Panc1 (cell line): ENCODE measurements at regions not wholly inside any gene's neighbourhood (a gene's known extent, or its start where the extent isn't known, plus 50 kb on each side); places are given as distances from the start of the nearest gene placed in this dataset.

Experiments
- ATAC-seq: fragments of 200-7000 bp; cut with Tn5 transposase; 2 replicates; pipeline ENCODE4 v1.9.1; 2020; ENCODE audit warnings: mild to moderate bottlenecking, moderate library complexity
- BruUV-seq: library from RNA; stranded (reverse); fragments of 400-500 nt; replicated peaks from 2 replicates; lab custom pipeline; 2021; lab: Mats Ljungman, UMichigan
- CTCF ChIA-PET: fragments of 300-600 bp; sonication (Branson Sonifier 250); formaldehyde crosslinking; loops from one replicate; lab custom pipeline; 2022; ENCODE audit warnings: antibody characterized with exemption; lab: Charles Lee
- POLR2A ChIA-PET: fragments of 300-600 bp; sonication (Branson Sonifier 250); formaldehyde crosslinking; loops from one replicate; lab custom pipeline; 2022; ENCODE audit warnings: antibody characterized with exemption; lab: Charles Lee
- DNase-seq: peaks from one replicate; pipeline ENCODE4 v3.0.0-alpha.2; 2010; ENCODE audit warnings: low read depth, low spot score
- H3K27ac ChIP-seq: 2 replicates; pipeline ENCODE4 v1.5.1; 2011; ENCODE audit warnings: mild to moderate bottlenecking, low read length, inconsistent platforms
- H3K27me3 ChIP-seq: fragments of 200-500 bp; sonication (Bioruptor generic); 2 replicates; pipeline ENCODE4 v1.6.0; 2014; ENCODE audit warnings: low read length, inconsistent platforms; ENCODE audit not compliant: control insufficient read depth, insufficient read depth
- H3K36me3 ChIP-seq: fragments of 200-500 bp; sonication (Bioruptor generic); 2 replicates; pipeline ENCODE4 v1.5.1; 2014; ENCODE audit warnings: inconsistent platforms, mild to moderate bottlenecking, low read length, moderate library complexity; ENCODE audit not compliant: control insufficient read depth, insufficient read depth
- H3K4me1 ChIP-seq: 2 replicates; pipeline ENCODE4 v1.5.1; 2011; ENCODE audit warnings: inconsistent platforms, mild to moderate bottlenecking, low read length, moderate library complexity; ENCODE audit not compliant: control insufficient read depth, insufficient read depth
- H3K4me3 ChIP-seq, 2 experiments: 2 replicates each; pipeline ENCODE4 v1.5.1; 2011 to 2012; ENCODE audit warnings: low read depth in 2 of 2, low read length in 2 of 2, mild to moderate bottlenecking in 2 of 2, inconsistent platforms in 1 of 2, moderate library complexity in 1 of 2
- H3K9me3 ChIP-seq: fragments of 200-500 bp; sonication (Bioruptor generic); 2 replicates; pipeline ENCODE4 v1.5.1; 2014; ENCODE audit warnings: low read depth, mild to moderate bottlenecking, inconsistent platforms, low read length, moderate library complexity; ENCODE audit not compliant: control insufficient read depth, insufficient read depth
- POLR2AphosphoS5 ChIP-seq: IDR thresholded peaks from 2 replicates; pipeline ENCODE4 v1.6.1; 2012; ENCODE audit warnings: mild to moderate bottlenecking, low read depth, low read length, moderate library complexity
- SIN3A ChIP-seq: IDR thresholded peaks from 2 replicates; pipeline ENCODE4 v1.6.1; 2012; ENCODE audit warnings: low read depth, mild to moderate bottlenecking, low read length, moderate library complexity, borderline replicate concordance; ENCODE audit not compliant: insufficient read depth
- TCF7L2 ChIP-seq: IDR thresholded peaks from 2 replicates; pipeline ENCODE4 v1.6.1; 2011; ENCODE audit warnings: mild to moderate bottlenecking, low read depth, low read length, inconsistent platforms
- in situ Hi-C: cut with HindIII; loops from 2 replicates; pipeline ENCODE4 v1.10.0; 2016; ENCODE audit warnings: low sequenced_read_pairs, low pct_unique_long_range_greater_than_20kb
- intact Hi-C: fragments of 100-400 bp; cut with micrococcal nuclease; formaldehyde crosslinking; loops from one replicate; pipeline ENCODE4 v1.10.0; 2022; ENCODE audit not compliant: unreplicated experiment
- TF ChIP-seq, protein P1 (sequence below): fragments of 450-650 bp; IDR thresholded peaks from 2 replicates; pipeline ENCODE4 v1.5.1; 2017; ENCODE audit warnings: mild to moderate bottlenecking
- TF ChIP-seq, protein P2 (sequence below), 2 experiments: IDR thresholded peaks; 2 replicates each; pipeline ENCODE4 v1.6.1; 2011 to 2012; ENCODE audit warnings: low read depth in 2 of 2, control low read depth in 1 of 2, low read length in 1 of 2, mild to moderate bottlenecking in 1 of 2, moderate library complexity in 1 of 2; ENCODE audit not compliant: insufficient read depth in 1 of 2

DNA sequence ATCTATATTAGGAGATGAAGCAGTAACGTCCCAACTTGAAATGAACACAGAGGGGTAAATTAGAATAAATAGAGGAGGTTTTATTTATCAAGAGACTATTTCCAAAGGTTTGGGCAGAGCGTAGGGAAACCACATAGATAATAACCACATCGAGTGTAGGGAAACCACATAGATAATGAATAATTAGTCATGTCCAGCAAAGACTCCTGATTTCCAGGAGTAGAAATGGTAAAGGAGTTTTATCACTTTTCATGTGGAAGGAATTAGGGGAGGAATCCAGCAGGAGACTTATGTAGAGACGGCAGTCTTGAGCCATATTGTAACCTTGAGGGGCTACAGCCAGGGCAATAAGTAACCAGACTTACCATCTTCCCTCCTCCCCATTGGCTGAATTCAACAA is 136.3 kb upstream of the CSNK1A1L start:
- ChIA-PET CTCF (no interaction called here), POLR2A (no interaction called here)
- no peak for DNase-seq
- Histone ChIP-seq H3K9me3 (0 out of 2 replicates have a peak, but pooled peaks cover 4% of the 10 kb centered on the region), H3K27ac (no peak overlapping the region), H3K4me1 (no peaks in the 10 kb centered on the region), H3K27me3 (no peaks in the 10 kb centered on the region), H3K36me3 (no peaks in the 10 kb centered on the region), H3K4me3 (no peak overlapping the region)
- TF ChIP-seq TCF7L2 (no peak), POLR2AphosphoS5 (no peak)
- TF ChIP-seq, protein P1, sequence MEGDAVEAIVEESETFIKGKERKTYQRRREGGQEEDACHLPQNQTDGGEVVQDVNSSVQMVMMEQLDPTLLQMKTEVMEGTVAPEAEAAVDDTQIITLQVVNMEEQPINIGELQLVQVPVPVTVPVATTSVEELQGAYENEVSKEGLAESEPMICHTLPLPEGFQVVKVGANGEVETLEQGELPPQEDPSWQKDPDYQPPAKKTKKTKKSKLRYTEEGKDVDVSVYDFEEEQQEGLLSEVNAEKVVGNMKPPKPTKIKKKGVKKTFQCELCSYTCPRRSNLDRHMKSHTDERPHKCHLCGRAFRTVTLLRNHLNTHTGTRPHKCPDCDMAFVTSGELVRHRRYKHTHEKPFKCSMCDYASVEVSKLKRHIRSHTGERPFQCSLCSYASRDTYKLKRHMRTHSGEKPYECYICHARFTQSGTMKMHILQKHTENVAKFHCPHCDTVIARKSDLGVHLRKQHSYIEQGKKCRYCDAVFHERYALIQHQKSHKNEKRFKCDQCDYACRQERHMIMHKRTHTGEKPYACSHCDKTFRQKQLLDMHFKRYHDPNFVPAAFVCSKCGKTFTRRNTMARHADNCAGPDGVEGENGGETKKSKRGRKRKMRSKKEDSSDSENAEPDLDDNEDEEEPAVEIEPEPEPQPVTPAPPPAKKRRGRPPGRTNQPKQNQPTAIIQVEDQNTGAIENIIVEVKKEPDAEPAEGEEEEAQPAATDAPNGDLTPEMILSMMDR, result no peak
- TF ChIP-seq, protein P2, sequence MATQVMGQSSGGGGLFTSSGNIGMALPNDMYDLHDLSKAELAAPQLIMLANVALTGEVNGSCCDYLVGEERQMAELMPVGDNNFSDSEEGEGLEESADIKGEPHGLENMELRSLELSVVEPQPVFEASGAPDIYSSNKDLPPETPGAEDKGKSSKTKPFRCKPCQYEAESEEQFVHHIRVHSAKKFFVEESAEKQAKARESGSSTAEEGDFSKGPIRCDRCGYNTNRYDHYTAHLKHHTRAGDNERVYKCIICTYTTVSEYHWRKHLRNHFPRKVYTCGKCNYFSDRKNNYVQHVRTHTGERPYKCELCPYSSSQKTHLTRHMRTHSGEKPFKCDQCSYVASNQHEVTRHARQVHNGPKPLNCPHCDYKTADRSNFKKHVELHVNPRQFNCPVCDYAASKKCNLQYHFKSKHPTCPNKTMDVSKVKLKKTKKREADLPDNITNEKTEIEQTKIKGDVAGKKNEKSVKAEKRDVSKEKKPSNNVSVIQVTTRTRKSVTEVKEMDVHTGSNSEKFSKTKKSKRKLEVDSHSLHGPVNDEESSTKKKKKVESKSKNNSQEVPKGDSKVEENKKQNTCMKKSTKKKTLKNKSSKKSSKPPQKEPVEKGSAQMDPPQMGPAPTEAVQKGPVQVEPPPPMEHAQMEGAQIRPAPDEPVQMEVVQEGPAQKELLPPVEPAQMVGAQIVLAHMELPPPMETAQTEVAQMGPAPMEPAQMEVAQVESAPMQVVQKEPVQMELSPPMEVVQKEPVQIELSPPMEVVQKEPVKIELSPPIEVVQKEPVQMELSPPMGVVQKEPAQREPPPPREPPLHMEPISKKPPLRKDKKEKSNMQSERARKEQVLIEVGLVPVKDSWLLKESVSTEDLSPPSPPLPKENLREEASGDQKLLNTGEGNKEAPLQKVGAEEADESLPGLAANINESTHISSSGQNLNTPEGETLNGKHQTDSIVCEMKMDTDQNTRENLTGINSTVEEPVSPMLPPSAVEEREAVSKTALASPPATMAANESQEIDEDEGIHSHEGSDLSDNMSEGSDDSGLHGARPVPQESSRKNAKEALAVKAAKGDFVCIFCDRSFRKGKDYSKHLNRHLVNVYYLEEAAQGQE (IDR thresholded peaks at IDR 0.05; ENCODE audit: insufficient read depth in 1 of 2, low read depth in 2 of 2, low read length in 1 of 2), result no peak
- no peak for ATAC-seq
- intact Hi-C loops (no loop called here), in situ Hi-C loops (no loop called here)
- no TSS peak for BruUV-seq

DNA sequence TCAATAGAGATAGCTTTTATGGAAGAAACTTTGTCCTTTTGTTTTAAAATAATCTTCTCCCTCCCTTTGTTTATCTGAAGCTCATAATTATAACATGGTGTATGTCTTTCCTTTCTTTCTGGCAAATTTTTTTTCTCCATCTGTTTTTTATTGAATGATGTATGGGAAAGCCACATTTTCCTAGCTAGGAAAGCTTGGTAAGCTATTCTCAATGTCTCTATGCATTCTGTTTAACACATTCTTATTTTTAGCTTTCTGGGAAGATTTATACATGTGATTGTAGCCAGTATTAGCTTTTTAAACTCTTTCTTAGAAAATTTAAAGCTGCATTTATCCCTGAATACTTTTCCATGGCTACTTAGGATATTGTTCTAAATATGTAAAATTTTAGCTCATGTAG is 124.9 kb upstream of the CSNK1A1L start:
- Histone ChIP-seq H3K4me1 (no peaks in the 10 kb centered on the region), H3K36me3 (no peaks in the 10 kb centered on the region), H3K27me3 (no peaks in the 10 kb centered on the region), H3K27ac (no peak overlapping the region), H3K4me3 (no peak overlapping the region), H3K9me3 (no peaks in the 10 kb centered on the region)
- ChIA-PET CTCF (interaction anchor here (0.6 kb wide), 1 partner anchor 315 kb away, joined by 7 read pairs; no protein-coding TSS in a partner anchor), POLR2A (interaction anchor here (0.5 kb wide), 1 partner anchor 1607 kb away, joined by 3 read pairs; no protein-coding TSS in a partner anchor)
- no TSS peak for BruUV-seq
- no peak for ATAC-seq
- intact Hi-C loops, result no loop called here
- TF ChIP-seq SIN3A (no peak), POLR2AphosphoS5 (no peak), TCF7L2 (no peak)
- TF ChIP-seq, protein P1, result no peak
- TF ChIP-seq, protein P2 (IDR thresholded peaks at IDR 0.05; ENCODE audit: insufficient read depth in 1 of 2, low read depth in 2 of 2, low read length in 1 of 2), result no peak
- in situ Hi-C loops, result no loop called here
- DNase-seq, result no peak
